ENCODE measurements at regions not wholly inside any gene's neighbourhood (a gene's known extent, or its start where the extent isn't known, plus 50 kb on each side); places are given as distances from the start of the nearest gene placed in this dataset.

DNA sequence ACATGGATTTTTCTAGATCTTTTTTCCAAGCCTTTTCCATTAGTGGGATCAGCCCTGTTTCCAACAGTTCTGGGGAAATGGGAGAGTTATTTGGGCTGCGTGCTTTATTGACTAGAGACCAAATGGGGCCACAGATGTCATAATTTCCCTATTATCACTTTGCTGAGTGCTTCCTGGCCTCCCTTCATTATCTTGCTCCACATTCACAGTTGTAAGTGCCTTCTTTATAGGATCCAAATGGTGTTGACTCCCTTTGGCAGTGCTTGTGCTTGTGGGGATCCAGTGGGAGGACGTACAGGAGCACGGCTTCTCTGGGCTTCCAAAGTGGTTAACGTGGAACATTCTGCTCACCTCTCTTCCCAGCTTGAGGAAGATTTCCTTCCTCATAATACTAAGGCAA is 141.0 kb upstream of the RMST start:
- Histone ChIP-seq H3K27ac (ENCODE audit: low read length) (no peak overlapping the region), H3K9me3 (replicated peaks; ENCODE audit: insufficient read depth, low read length) (no peaks in the 10 kb centered on the region), H3K9me2 (replicated peaks; ENCODE audit: insufficient read depth, low read length) (no peaks in the 10 kb centered on the region), H3K9ac (ENCODE audit: low read length) (no peak overlapping the region), H3F3A (ENCODE audit: insufficient read depth, low read length) (no peaks in the 10 kb centered on the region), H3K27me3 (replicated peaks; ENCODE audit: insufficient read depth, low read length) (no peaks in the 10 kb centered on the region), H3K4me1 (ENCODE audit: low read length) (no peaks in the 10 kb centered on the region), H3K36me3 (replicated peaks; ENCODE audit: insufficient read depth, low read length) (no peaks in the 10 kb centered on the region), H3K4me2 (ENCODE audit: low read depth, low read length) (no peak overlapping the region), H3K79me2 (ENCODE audit: low read length) (no peaks in the 10 kb centered on the region), H3K4me3 (ENCODE audit: low read length) (no peak overlapping the region), H2AFZ (ENCODE audit: low read length) (no peak overlapping the region), H4K20me1 (ENCODE audit: insufficient read depth, low read length) (no peaks in the 10 kb centered on the region)
- DNase-seq: no peak
- no peak for TF ChIP-seq EZH2 (optimal IDR thresholded peaks at IDR 0.05; ENCODE audit: low read depth, low read length)
- no peak for TF ChIP-seq EZH2phosphoT487 (IDR thresholded peaks at IDR 0.05; ENCODE audit: low read length)
- TF ChIP-seq, protein P1, sequence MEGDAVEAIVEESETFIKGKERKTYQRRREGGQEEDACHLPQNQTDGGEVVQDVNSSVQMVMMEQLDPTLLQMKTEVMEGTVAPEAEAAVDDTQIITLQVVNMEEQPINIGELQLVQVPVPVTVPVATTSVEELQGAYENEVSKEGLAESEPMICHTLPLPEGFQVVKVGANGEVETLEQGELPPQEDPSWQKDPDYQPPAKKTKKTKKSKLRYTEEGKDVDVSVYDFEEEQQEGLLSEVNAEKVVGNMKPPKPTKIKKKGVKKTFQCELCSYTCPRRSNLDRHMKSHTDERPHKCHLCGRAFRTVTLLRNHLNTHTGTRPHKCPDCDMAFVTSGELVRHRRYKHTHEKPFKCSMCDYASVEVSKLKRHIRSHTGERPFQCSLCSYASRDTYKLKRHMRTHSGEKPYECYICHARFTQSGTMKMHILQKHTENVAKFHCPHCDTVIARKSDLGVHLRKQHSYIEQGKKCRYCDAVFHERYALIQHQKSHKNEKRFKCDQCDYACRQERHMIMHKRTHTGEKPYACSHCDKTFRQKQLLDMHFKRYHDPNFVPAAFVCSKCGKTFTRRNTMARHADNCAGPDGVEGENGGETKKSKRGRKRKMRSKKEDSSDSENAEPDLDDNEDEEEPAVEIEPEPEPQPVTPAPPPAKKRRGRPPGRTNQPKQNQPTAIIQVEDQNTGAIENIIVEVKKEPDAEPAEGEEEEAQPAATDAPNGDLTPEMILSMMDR (IDR thresholded peaks at IDR 0.05; ENCODE audit: low read length): no peak

DNA sequence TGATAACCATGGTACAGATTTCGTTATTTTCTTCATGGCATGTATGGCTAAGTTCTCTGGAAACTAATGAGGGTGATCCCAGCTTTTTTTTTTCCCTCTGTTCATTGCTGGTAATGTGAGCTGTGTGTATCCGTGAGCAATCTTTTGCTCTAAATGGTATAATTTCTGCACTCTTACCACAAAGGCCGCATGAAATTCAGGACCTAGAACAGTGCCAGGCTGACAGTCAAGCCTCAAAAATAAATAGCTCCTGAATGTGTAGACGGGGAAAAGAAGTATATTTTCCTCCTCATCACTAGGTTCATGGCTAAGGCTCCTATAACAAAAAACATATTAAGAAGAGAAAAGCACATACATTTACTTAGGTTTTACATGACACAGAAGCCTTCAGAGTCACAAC is 140.2 kb upstream of the RMST start:
- Histone ChIP-seq H3K4me2 (ENCODE audit: low read depth, low read length) (no peak overlapping the region), H3K9ac (ENCODE audit: low read length) (no peak overlapping the region), H3K79me2 (ENCODE audit: low read length) (no peaks in the 10 kb centered on the region), H4K20me1 (ENCODE audit: insufficient read depth, low read length) (no peaks in the 10 kb centered on the region), H3K27me3 (replicated peaks; ENCODE audit: insufficient read depth, low read length) (no peaks in the 10 kb centered on the region), H2AFZ (ENCODE audit: low read length) (no peak overlapping the region), H3K4me3 (ENCODE audit: low read length) (no peak overlapping the region), H3K36me3 (replicated peaks; ENCODE audit: insufficient read depth, low read length) (no peaks in the 10 kb centered on the region), H3F3A (ENCODE audit: insufficient read depth, low read length) (no peaks in the 10 kb centered on the region), H3K4me1 (ENCODE audit: low read length) (no peaks in the 10 kb centered on the region), H3K9me2 (replicated peaks; ENCODE audit: insufficient read depth, low read length) (no peaks in the 10 kb centered on the region), H3K9me3 (replicated peaks; ENCODE audit: insufficient read depth, low read length) (no peaks in the 10 kb centered on the region), H3K27ac (ENCODE audit: low read length) (no peak overlapping the region)
- DNase-seq: no peak
- TF ChIP-seq EZH2 (optimal IDR thresholded peaks at IDR 0.05; ENCODE audit: low read depth, low read length): no peak
- TF ChIP-seq, protein P1 (IDR thresholded peaks at IDR 0.05; ENCODE audit: low read length): no peak
- TF ChIP-seq EZH2phosphoT487 (IDR thresholded peaks at IDR 0.05; ENCODE audit: low read length): no peak

DNA sequence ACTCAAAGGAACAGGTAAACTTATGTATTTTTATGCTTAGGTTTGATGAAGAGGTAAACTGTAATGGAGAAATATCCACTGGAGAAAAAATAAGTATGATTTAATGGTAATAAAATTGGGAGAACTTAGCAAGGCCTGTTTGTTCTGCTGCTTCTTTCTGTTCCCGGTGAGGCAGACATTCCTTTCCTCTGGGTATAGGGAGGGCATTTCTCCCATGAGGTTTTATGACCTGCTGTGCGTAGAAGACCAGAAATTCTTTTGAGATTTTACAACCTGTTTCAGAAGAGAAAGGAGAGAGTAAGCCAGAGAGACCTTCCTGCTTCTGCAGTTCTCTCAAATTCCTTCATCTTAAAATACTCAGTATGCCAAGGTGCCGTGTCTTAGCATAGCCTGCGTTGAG is 139.4 kb upstream of the RMST start:
- Histone ChIP-seq H3K27ac (ENCODE audit: low read length) (no peak overlapping the region), H3K36me3 (replicated peaks; ENCODE audit: insufficient read depth, low read length) (no peaks in the 10 kb centered on the region), H3F3A (ENCODE audit: insufficient read depth, low read length) (no peaks in the 10 kb centered on the region), H3K79me2 (ENCODE audit: low read length) (no peaks in the 10 kb centered on the region), H3K4me2 (ENCODE audit: low read depth, low read length) (no peak overlapping the region), H3K27me3 (replicated peaks; ENCODE audit: insufficient read depth, low read length) (no peaks in the 10 kb centered on the region), H4K20me1 (ENCODE audit: insufficient read depth, low read length) (no peaks in the 10 kb centered on the region), H2AFZ (ENCODE audit: low read length) (no peak overlapping the region), H3K9ac (ENCODE audit: low read length) (no peak overlapping the region), H3K9me2 (replicated peaks; ENCODE audit: insufficient read depth, low read length) (no peaks in the 10 kb centered on the region), H3K4me3 (ENCODE audit: low read length) (no peak overlapping the region), H3K9me3 (replicated peaks; ENCODE audit: insufficient read depth, low read length) (no peaks in the 10 kb centered on the region), H3K4me1 (ENCODE audit: low read length) (no peaks in the 10 kb centered on the region)
- no peak for TF ChIP-seq EZH2phosphoT487 (IDR thresholded peaks at IDR 0.05; ENCODE audit: low read length)
- TF ChIP-seq, protein P1 (IDR thresholded peaks at IDR 0.05; ENCODE audit: low read length): no peak
- no peak for TF ChIP-seq EZH2 (optimal IDR thresholded peaks at IDR 0.05; ENCODE audit: low read depth, low read length)
- no peak for DNase-seq

All from MM.1S (cell line).